BLaER1 (cell line): ENCODE measurements at regions not wholly inside any gene's neighbourhood (a gene's known extent, or its start where the extent isn't known, plus 50 kb on each side); places are given as distances from the start of the nearest gene placed in this dataset.
"Not testable (repeated sequence)": the region's sequence is repeated elsewhere in the genome, so short reads cannot be mapped to it uniquely, and the experiment has no call there.

Experiments used
- H3K27ac ChIP-seq: shearing (Covaris generic); formaldehyde crosslinking; 2 replicates; pipeline ENCODE4 v1.8.1; 2022
- H3K27me3 ChIP-seq: shearing (Covaris generic); formaldehyde crosslinking; 2 replicates; pipeline ENCODE4 v1.8.1; 2022
- H3K36me3 ChIP-seq: shearing (Covaris generic); formaldehyde crosslinking; 2 replicates; pipeline ENCODE4 v1.8.1; 2022
- H3K4me1 ChIP-seq: shearing (Covaris generic); formaldehyde crosslinking; 2 replicates; pipeline ENCODE4 v1.8.1; 2022
- H3K4me2 ChIP-seq: shearing (Covaris generic); formaldehyde crosslinking; 2 replicates; pipeline ENCODE4 v1.8.1; 2022
- H3K4me3 ChIP-seq: shearing (Covaris generic); formaldehyde crosslinking; 2 replicates; pipeline ENCODE4 v1.8.1; 2022
- H3K9ac ChIP-seq: shearing (Covaris generic); formaldehyde crosslinking; 2 replicates; pipeline ENCODE4 v1.8.1; 2022
- H3K9me3 ChIP-seq: shearing (Covaris generic); formaldehyde crosslinking; 2 replicates; pipeline ENCODE4 v1.8.1; 2022
- H4K20me1 ChIP-seq: shearing (Covaris generic); formaldehyde crosslinking; 2 replicates; pipeline ENCODE4 v1.8.1; 2022
- Cebpa-rat ChIP-seq: shearing (Covaris generic); IDR thresholded peaks from 2 replicates; pipeline ENCODE4 v1.8.1; 2022

DNA sequence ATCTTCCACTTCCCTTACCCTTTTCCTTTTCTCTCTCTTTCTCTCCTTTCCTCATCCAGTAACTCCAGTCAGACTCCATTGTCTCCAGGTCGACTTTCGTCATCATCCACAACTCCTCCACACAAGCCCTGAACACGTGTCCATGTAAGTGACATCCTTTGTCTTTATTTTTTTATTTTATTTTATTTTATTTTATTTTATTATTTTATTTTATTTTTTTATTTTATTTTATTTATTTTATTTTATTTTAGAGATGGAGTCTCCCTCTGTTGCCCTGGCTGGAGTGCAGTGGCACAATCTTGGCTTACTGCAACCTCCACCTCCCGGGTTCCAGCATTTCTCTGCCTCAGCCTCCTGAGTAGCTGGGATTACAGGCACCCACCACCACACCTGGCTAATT is 80.1 kb upstream of the VKORC1L1 start:
- not testable (repeated sequence) for H3K4me3 ChIP-seq, H4K20me1 ChIP-seq, H3K4me1 ChIP-seq, H3K36me3 ChIP-seq, H3K4me2 ChIP-seq, H3K27me3 ChIP-seq, H3K9ac ChIP-seq, H3K27ac ChIP-seq, H3K9me3 ChIP-seq

DNA sequence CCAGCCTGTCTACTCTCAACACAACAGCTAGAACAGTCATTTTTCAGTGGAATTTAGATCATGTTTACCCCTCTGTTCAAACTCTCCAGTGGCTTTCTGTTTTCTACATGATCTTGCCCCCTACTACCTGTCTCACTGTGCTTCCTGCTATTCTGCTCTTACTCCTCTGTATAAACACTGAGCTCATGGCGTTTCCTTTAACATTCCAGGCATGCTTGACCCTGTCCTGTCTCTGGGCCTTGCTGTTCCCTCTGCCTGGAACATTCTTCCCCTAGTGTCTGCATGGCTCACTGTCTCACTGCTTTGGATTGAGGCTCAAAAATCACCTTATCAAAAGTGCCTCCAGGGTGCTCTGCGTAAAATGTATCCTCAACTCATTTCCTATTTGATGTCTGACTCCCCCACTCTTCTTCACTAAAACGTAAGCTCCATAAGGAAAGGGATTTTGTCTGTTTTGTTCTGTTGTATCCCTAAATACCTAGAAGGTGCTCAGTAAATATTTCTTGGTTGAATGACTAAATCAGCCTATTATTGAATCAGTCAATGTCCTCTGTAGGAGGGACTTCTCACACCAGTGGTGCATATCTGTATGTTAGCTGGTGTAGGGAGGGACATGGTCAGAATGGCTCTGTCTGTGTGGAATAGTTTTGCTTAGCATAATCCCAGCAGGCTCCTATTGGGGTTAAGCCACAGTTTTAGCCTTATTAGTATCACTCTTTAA is 78.0 kb upstream of the VKORC1L1 start:
- H3K4me3 ChIP-seq, H3K9me3 ChIP-seq, H3K4me1 ChIP-seq, H3K4me2 ChIP-seq, H3K36me3 ChIP-seq, H3K9ac ChIP-seq, H3K27ac ChIP-seq, H3K27me3 ChIP-seq, H4K20me1 ChIP-seq: not testable (repeated sequence)

DNA sequence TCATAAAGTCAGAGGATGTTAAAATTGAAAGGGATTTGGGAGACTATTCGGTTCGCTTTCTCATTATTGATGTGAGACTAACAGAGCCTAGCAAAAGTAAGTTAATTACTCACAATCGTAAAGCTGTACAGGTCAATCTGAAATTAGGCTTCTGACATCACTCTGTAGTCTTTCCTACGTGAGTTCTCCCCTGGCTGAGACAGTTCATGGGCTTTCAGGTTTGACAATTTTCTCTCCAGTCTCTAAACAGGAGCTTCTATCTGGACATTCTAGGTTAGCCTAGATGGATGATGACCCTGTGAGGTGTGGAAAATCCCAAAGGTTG is 77.5 kb upstream of the VKORC1L1 start:
- not testable (repeated sequence) for H4K20me1 ChIP-seq, H3K9ac ChIP-seq, H3K9me3 ChIP-seq, H3K4me3 ChIP-seq, H3K27me3 ChIP-seq, H3K36me3 ChIP-seq, H3K27ac ChIP-seq, H3K4me1 ChIP-seq, H3K4me2 ChIP-seq

DNA sequence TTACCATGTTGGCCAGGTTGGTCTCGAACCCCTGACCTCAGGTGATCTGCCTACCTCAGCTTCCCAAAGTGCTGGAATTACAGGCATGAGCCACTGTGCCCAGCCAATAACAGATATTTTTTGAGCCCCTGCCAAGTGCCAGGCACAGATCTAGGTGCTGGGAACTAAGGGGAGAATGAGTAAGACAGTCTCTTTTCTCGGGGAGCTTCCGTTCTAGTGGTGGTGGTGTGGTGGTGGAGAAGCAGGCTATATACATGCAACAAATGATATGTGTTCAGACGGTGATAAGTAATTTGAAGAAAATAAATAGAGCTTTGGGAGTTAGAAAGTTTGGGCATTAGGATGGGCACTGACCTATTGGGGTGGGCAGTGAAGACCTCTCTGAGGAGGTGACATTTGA is 76.7 kb upstream of the VKORC1L1 start:
- Histone ChIP-seq H3K4me2 (no peak overlapping the region), H3K4me1 (no peaks in the 10 kb centered on the region), H4K20me1 (no peaks in the 10 kb centered on the region), H3K9ac (no peak overlapping the region), H3K9me3 (no peaks in the 10 kb centered on the region), H3K36me3 (no peaks in the 10 kb centered on the region), H3K4me3 (no peak overlapping the region), H3K27ac (no peak overlapping the region), H3K27me3 (no peaks in the 10 kb centered on the region)
- TF ChIP-seq Cebpa-rat, result no peak

DNA sequence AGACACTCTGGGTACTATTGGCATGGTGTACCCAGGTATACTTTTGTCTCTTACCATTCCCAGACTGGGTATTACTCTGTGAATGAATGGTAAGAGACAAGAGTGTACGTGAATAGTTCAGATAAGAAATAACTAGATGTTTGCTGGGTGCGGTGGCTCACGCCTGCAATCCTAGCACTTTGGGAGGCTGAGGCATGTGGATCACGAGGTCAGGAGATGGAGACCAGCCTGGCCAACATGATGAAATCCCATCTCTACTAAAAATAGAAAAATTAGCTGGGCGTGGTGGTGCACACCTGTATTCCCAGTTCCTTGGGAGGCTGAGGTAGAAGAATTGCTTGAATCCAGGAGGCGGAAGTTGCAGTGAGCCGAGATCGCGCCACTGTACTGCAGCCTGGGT is 75.8 kb upstream of the VKORC1L1 start:
- H3K4me1 ChIP-seq, H3K9ac ChIP-seq, H3K4me2 ChIP-seq, H3K27ac ChIP-seq, H3K27me3 ChIP-seq, H3K9me3 ChIP-seq, H4K20me1 ChIP-seq, H3K36me3 ChIP-seq, H3K4me3 ChIP-seq: not testable (repeated sequence)

DNA sequence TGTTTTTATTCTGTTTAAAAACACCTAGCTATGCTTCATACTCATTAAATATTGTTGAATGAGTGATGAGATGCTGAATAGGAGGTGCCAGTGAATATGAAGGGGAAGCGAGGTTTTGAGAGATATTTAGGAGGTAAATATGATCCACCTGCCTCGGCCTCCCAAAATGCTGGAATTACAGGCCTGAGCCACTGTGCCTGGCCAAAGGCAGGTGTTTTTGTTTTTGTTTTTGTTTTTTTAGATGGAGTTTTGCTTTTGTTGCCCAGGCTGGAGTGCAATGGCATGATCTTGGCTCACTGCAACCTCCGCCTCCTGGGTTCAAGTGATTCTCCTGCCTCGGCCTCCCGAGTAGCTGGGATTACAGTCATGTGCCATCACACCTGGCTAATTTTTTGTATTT is 75.3 kb upstream of the VKORC1L1 start:
- H3K4me3 ChIP-seq, H3K36me3 ChIP-seq, H3K27ac ChIP-seq, H3K4me2 ChIP-seq, H3K9ac ChIP-seq, H3K4me1 ChIP-seq, H3K9me3 ChIP-seq, H3K27me3 ChIP-seq, H4K20me1 ChIP-seq: not testable (repeated sequence)

DNA sequence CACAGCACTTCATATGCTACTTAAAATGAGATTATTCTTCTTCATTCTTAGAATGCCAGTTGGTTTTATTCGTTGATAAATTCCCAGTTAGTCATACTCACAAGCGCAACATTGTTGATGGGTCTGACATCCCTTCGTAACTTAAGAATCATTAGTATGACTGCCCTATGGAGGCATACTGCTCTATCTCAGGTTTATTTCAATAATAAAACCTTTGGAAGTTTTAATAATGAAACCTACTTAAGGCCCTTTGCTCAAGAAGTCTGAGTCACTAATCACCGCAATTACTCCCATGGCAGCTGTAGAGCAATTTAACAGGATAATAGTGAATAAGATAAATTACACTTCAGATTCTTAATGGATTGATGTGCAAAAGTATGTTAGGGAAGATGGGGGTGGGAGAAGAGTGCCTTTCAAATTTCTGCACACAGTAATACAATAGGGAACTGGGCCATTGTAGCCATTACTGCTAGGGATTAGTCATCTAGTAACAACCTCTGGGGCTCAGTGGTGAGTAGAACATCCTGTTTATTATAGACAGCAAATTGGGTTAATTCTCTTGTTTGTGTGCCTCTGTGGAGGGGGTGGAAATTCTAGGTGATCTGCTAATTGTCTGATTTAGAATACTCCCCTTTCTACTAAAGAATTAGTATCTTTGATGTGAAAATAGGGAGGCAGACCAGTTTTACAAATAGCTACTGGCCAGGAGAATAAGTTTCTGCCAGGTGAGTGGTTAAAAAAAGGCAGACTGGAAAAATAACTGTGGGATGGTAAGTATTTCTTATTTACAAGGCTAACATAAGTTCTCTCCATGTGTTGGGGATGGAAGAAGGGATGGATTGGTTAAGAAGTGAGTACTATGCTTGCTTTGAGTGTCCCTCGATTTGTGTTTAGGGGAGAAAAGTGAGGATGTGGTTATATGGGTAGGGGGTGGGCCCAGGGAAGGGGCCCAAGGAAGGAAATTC is 74.5 kb upstream of the VKORC1L1 start:
- H3K36me3 ChIP-seq, result no peaks in the 10 kb centered on the region
- H4K20me1 ChIP-seq, result no peaks in the 10 kb centered on the region
- no peaks in the 10 kb centered on the region for H3K9me3 ChIP-seq
- no peak overlapping the region for H3K9ac ChIP-seq
- H3K4me3 ChIP-seq, result no peak overlapping the region
- TF ChIP-seq Cebpa-rat, result no peak
- no peaks in the 10 kb centered on the region for H3K4me1 ChIP-seq
- H3K27ac ChIP-seq, result no peak overlapping the region
- no peak overlapping the region for H3K4me2 ChIP-seq
- no peaks in the 10 kb centered on the region for H3K27me3 ChIP-seq

DNA sequence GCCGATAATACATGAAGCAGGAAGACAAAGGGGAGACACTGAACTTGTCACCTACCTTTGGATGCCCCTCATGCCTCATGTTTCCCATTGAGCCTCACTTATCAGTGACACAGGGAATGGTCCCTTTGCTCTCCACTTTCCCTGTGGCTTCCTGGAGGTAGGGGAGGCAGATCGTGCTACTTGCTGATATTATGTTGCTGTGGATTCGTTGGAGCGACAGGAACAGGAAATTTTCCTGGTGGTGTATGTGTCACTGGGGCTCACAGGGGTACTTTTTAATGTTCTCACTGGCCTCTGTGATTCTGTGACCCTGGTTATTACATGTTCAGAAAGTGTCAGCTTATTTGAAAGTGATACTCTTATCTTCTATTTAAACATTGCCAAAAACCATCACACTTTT is 72.7 kb upstream of the VKORC1L1 start:
- not testable (repeated sequence) for H3K4me3 ChIP-seq, H3K9ac ChIP-seq, H4K20me1 ChIP-seq, H3K4me1 ChIP-seq, H3K9me3 ChIP-seq, H3K27ac ChIP-seq, H3K36me3 ChIP-seq, H3K27me3 ChIP-seq, H3K4me2 ChIP-seq

DNA sequence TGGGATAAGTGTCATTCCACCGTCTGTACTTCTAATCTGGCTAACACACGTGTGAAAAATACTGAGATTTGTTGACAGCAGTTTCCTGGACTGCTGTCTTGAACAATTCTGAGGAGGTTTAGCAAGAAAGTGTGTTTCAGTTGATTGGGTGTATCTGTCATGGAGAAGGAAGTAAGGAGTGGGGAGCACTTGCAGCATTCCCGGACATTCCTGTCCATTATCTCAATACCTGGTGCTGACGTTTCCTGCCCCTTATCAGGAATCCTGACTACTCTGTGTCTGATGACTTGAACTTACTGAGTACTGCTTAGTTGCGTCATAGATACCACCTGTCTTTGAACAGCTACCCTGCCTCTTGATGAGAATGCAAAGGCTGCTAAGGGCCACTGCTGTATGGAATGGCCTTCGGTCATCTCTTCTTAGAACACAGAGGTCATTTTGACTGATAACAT is 72.0 kb upstream of the VKORC1L1 start:
- Histone ChIP-seq H3K9me3 (no peaks in the 10 kb centered on the region), H3K36me3 (no peaks in the 10 kb centered on the region), H3K9ac (no peak overlapping the region), H3K27ac (no peak overlapping the region), H3K4me3 (no peak overlapping the region), H3K27me3 (no peaks in the 10 kb centered on the region), H3K4me2 (no peak overlapping the region), H4K20me1 (no peaks in the 10 kb centered on the region), H3K4me1 (no peaks in the 10 kb centered on the region)
- TF ChIP-seq Cebpa-rat, result no peak

DNA sequence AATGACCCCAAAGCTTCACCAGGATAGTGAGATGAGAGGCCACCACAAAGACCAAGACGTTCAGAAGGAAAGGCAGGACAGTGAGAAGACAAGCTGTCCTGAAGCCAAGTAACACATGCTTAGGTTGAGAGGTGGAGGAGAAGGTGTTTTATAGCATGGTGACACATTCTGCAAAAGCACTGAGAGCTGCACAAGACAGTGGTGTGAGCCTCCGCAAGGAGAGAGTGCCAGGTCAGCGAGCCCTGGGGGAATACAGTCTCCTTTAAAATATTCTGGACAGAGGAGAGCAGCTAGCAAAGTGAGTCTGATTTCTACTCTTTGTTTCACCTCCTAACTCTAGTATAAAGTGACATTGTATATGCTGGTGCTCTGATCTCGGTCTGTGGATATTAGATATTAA is 68.0 kb upstream of the VKORC1L1 start:
- no peaks in the 10 kb centered on the region for H3K27me3 ChIP-seq
- no peaks in the 10 kb centered on the region for H3K9me3 ChIP-seq
- H4K20me1 ChIP-seq, result no peaks in the 10 kb centered on the region
- no peak overlapping the region for H3K27ac ChIP-seq
- no peaks in the 10 kb centered on the region for H3K36me3 ChIP-seq
- H3K4me1 ChIP-seq, result peaks cover 18% of the 10 kb centered on the region
- H3K4me3 ChIP-seq, result no peak overlapping the region
- no peak overlapping the region for H3K9ac ChIP-seq
- no peak for TF ChIP-seq Cebpa-rat
- no peak overlapping the region for H3K4me2 ChIP-seq

DNA sequence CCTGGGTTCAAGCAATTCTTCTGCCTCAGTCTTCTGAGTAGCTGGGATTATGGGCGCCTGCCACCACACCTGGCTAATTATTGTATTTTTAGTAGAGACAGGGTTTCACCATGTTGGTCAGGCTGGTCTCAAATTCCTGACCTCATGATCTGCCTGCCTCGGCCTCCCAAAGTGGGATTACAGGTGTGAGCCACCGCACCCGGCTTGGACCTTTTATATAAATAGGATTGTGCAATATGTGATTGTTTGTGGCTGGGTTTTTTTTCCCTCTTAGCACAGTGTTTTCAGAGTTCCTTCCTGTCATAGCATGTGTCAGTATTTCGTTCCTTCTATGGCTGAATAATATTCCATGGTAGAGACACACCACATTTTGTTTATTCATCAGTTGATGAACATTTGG is 65.8 kb upstream of the VKORC1L1 start:
- H4K20me1 ChIP-seq, H3K27ac ChIP-seq, H3K4me2 ChIP-seq, H3K36me3 ChIP-seq, H3K9me3 ChIP-seq, H3K4me3 ChIP-seq, H3K9ac ChIP-seq, H3K27me3 ChIP-seq: not testable (repeated sequence)
- 0 out of 2 replicates have a peak, but pooled peaks have one; percentile 30 for TF ChIP-seq Cebpa-rat
- H3K4me1 ChIP-seq, result peaks cover 33% of the 10 kb centered on the region
